Neutrophil (primary cell): ENCODE measurements at regions not wholly inside any gene's neighbourhood (a gene's known extent, or its start where the extent isn't known, plus 50 kb on each side); places are given as distances from the start of the nearest gene placed in this dataset.

Experiments
- H3K27ac ChIP-seq: fragments of 200-600 bp; sonication (generic); 2 replicates; pipeline ENCODE4 v1.5.1; 2016; ENCODE audit warnings: mild to moderate bottlenecking, moderate library complexity
- H3K27me3 ChIP-seq: fragments of 200-600 bp; sonication (generic); 2 replicates; pipeline ENCODE4 v1.6.0; 2016; ENCODE audit warnings: mild to moderate bottlenecking
- H3K36me3 ChIP-seq: fragments of 200-600 bp; sonication (generic); 2 replicates; pipeline ENCODE4 v1.5.1; 2017
- H3K4me1 ChIP-seq, 2 experiments: fragments of 200-600 bp in 1 of 2; sonication (generic) in 1 of 2; 1 replicate in 1 of 2; 2 replicates in 1 of 2; pipeline versions ENCODE4 v1.5.1 to v1.6.1; 2013 to 2016; ENCODE audit warnings: low read depth in 1 of 2, low read length in 1 of 2, mild to moderate bottlenecking in 1 of 2, moderate library complexity in 1 of 2; ENCODE audit not compliant: control insufficient read depth in 1 of 2, insufficient read depth in 1 of 2
- H3K4me3 ChIP-seq, 2 experiments: fragments of 200-600 bp in 1 of 2; sonication (generic) in 1 of 2; 1 replicate in 1 of 2; 2 replicates in 1 of 2; pipeline ENCODE4 v1.5.1; 2013 to 2016; ENCODE audit warnings: low read depth in 1 of 2, low read length in 1 of 2, mild to moderate bottlenecking in 1 of 2, moderate library complexity in 1 of 2
- H3K9me3 ChIP-seq: fragments of 200-600 bp; sonication (generic); 2 replicates; pipeline ENCODE4 v1.5.1; 2016
- TF ChIP-seq, protein P1 (sequence below): fragments of 200-600 bp; sonication (generic); IDR thresholded peaks from 2 replicates; pipeline ENCODE4 v1.5.1; 2016; ENCODE audit warnings: antibody characterized with exemption

DNA sequence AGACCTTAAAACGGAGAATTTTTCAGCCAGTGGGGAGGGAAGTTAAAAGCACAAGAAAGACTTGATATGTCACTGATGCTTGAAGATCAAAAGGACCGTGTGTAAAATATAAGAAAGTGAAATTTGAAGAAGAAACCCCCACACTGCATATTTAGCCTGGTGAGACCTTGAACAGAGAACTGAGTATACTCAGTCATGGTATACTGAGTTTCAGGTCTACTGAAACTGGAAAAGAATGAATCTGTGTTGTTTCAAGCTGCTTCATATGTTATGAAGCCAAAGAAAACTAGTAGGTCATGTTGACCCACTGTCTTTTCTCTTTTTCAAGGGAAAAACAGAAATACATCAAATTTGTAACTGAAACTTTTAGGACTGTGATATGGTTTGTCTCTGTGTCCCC, 443.8 kb upstream of the GJE1 start:
- no peaks in the 10 kb centered on the region for H3K4me1 ChIP-seq
- H3K9me3 ChIP-seq = no peaks in the 10 kb centered on the region
- H3K27me3 ChIP-seq = no peaks in the 10 kb centered on the region
- no peak overlapping the region for H3K4me3 ChIP-seq
- no peak overlapping the region for H3K27ac ChIP-seq
- no peaks in the 10 kb centered on the region for H3K36me3 ChIP-seq
- TF ChIP-seq, protein P1, sequence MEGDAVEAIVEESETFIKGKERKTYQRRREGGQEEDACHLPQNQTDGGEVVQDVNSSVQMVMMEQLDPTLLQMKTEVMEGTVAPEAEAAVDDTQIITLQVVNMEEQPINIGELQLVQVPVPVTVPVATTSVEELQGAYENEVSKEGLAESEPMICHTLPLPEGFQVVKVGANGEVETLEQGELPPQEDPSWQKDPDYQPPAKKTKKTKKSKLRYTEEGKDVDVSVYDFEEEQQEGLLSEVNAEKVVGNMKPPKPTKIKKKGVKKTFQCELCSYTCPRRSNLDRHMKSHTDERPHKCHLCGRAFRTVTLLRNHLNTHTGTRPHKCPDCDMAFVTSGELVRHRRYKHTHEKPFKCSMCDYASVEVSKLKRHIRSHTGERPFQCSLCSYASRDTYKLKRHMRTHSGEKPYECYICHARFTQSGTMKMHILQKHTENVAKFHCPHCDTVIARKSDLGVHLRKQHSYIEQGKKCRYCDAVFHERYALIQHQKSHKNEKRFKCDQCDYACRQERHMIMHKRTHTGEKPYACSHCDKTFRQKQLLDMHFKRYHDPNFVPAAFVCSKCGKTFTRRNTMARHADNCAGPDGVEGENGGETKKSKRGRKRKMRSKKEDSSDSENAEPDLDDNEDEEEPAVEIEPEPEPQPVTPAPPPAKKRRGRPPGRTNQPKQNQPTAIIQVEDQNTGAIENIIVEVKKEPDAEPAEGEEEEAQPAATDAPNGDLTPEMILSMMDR = no peak

GRCh38 chr6:141685416-141685815, 447.3 kb upstream of the GJE1 start:
- Histone ChIP-seq H3K27ac (no peak overlapping the region), H3K4me3 (no peak overlapping the region), H3K27me3 (no peaks in the 10 kb centered on the region), H3K9me3 (no peaks in the 10 kb centered on the region), H3K36me3 (no peaks in the 10 kb centered on the region), H3K4me1 (no peaks in the 10 kb centered on the region)
- TF ChIP-seq, protein P1 = no peak

DNA sequence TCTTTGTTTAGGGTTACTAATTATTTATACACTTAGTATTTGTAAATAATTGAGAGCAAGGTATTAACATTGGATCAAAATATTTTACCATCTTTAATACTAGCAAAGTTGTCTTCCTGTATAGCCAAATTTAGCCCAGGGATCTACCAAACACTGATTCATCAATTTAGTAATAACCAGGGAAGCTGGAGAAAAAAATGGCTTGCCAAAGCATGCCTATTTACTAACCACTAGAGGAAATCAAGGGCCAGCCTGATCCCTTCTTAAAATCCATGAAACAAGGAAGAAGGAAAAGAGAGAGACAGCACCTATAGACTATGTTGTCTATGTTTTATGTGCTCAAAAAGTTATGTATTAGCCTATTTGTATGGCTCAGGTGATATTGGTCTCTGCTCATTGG, 450.3 kb upstream of the GJE1 start:
- Histone ChIP-seq H3K9me3 (no peaks in the 10 kb centered on the region), H3K36me3 (no peaks in the 10 kb centered on the region), H3K27me3 (no peaks in the 10 kb centered on the region), H3K4me1 (no peaks in the 10 kb centered on the region), H3K27ac (no peak overlapping the region), H3K4me3 (no peak overlapping the region)
- TF ChIP-seq, protein P1 = no peak

- Histone ChIP-seq H3K4me3 (no peak overlapping the region), H3K9me3 (no peaks in the 10 kb centered on the region), H3K36me3 (no peaks in the 10 kb centered on the region), H3K27ac (no peak overlapping the region), H3K27me3 (no peaks in the 10 kb centered on the region), H3K4me1 (no peaks in the 10 kb centered on the region)
- TF ChIP-seq, protein P1 = no peak
These were observed 455.0 kb upstream of the GJE1 start for GRCh38 chr6:141677598-141678211.

- TF ChIP-seq, protein P1 = no peak
- Histone ChIP-seq H3K4me1 (no peaks in the 10 kb centered on the region), H3K4me3 (no peak overlapping the region), H3K27ac (no peak overlapping the region), H3K27me3 (no peaks in the 10 kb centered on the region), H3K9me3 (no peaks in the 10 kb centered on the region), H3K36me3 (no peaks in the 10 kb centered on the region)
These were observed 456.8 kb upstream of the GJE1 start for GRCh38 chr6:141675957-141676356.

DNA sequence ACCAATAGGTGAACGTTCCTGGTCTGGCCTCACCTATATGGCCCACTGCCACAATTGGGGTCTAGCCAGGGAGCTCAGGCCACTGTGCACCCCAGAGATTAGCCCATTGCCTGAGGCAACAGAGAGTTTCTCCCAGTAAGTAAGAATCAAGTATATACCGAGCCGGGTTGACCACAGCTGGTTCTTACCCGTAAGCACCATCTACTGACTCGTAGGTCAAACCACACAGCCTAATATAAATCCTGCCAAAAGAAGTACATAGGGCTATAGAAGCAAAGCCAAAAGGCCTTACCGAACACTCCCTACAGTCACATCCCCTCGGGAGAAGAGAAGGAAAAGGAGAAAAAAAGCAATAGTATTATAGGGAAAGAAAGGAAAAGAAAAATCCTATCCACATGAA, 463.6 kb upstream of the GJE1 start:
- TF ChIP-seq, protein P1 = no peak
- Histone ChIP-seq H3K4me3 (no peak overlapping the region), H3K9me3 (no peaks in the 10 kb centered on the region), H3K4me1 (no peaks in the 10 kb centered on the region), H3K36me3 (no peaks in the 10 kb centered on the region), H3K27me3 (no peaks in the 10 kb centered on the region), H3K27ac (no peak overlapping the region)
